ENCODE measurements at regions not wholly inside any gene's neighbourhood (a gene's known extent, or its start where the extent isn't known, plus 50 kb on each side); places are given as distances from the start of the nearest gene placed in this dataset.

- no peak for TF ChIP-seq GATA3 (IDR thresholded peaks at IDR 0.05; ENCODE audit: low read depth, low read length)
- TF ChIP-seq GATA2 (IDR thresholded peaks at IDR 0.05; ENCODE audit: low read depth, low read length) = no peak
Observed at GRCh38 chr13:44165221-44165888, 208.3 kb upstream of the SERP2 start.
